Testis (tissue), 2 donors: ENCODE measurements at regions not wholly inside any gene's neighbourhood (a gene's known extent, or its start where the extent isn't known, plus 50 kb on each side); places are given as distances from the start of the nearest gene placed in this dataset.

Source experiments
- CTCF ChIP-seq, 3 experiments: fragments of 450-650 bp in 2 of 3; fragments of 200-600 bp in 1 of 3; sonication (generic) in 1 of 3; IDR thresholded peaks; one replicate each; pipeline ENCODE4 v1.5.1; 2016 to 2019; ENCODE audit warnings: antibody characterized with exemption in 3 of 3, mild to moderate bottlenecking in 2 of 3, moderate library complexity in 1 of 3
- POLR2A ChIP-seq: fragments of 450-650 bp; IDR thresholded peaks from one replicate; pipeline ENCODE4 v1.6.1; 2017; ENCODE audit warnings: antibody characterized with exemption, mild to moderate bottlenecking, moderate library complexity

GRCh38 chr7:53500076-53500475, 464.6 kb downstream of the POM121L12 start:
- no peak for TF ChIP-seq CTCF (IDR thresholded peaks at IDR 0.05)
- TF ChIP-seq POLR2A: no peak
